ENCODE measurements at regions not wholly inside any gene's neighbourhood (a gene's known extent, or its start where the extent isn't known, plus 50 kb on each side); places are given as distances from the start of the nearest gene placed in this dataset.

- DNase-seq (ENCODE audit: low spot score in 2 of 2), result peak in 1 of 2 donors; percentile 8
- intact Hi-C loops (cut with DNase I; ENCODE audit: low total_unique reads), result no loop called here
- no peak for TF ChIP-seq CTCF (IDR thresholded peaks at IDR 0.05)
- H3K27ac ChIP-seq, result no peak overlapping the region
- H3K36me3 ChIP-seq, result no peaks in the 10 kb centered on the region
- peaks cover 0 to 6% of the 10 kb centered on the region in 2 donors for H3K9me3 ChIP-seq
- no peaks in the 10 kb centered on the region for H3K4me1 ChIP-seq
- H3K27me3 ChIP-seq, result peaks cover 0 to 4% of the 10 kb centered on the region in 2 donors
- H3K4me3 ChIP-seq, result no peak overlapping the region
These were observed 265.1 kb downstream of the PTPRU start for GRCh38 chr1:29501227-29501976.

- intact Hi-C loops (cut with DNase I; ENCODE audit: low total_unique reads), result no loop called here
- H3K27ac ChIP-seq, result no peak overlapping the region
- no peaks in the 10 kb centered on the region for H3K36me3 ChIP-seq
- DNase-seq (ENCODE audit: low spot score in 2 of 2), result peak in 1 of 2 donors; percentile 5
- no peak for TF ChIP-seq POLR2A (IDR thresholded peaks at IDR 0.05)
- H3K9me3 ChIP-seq, result peaks cover 0 to 13% of the 10 kb centered on the region in 2 donors
- no peaks in the 10 kb centered on the region for H3K4me1 ChIP-seq
- no peaks in the 10 kb centered on the region for H3K27me3 ChIP-seq
- no peak overlapping the region for H3K4me3 ChIP-seq
These were observed 264.3 kb downstream of the PTPRU start for GRCh38 chr1:29500651-29501050.

- peaks cover 0 to 17% of the 10 kb centered on the region in 2 donors for H3K9me3 ChIP-seq
- no peak for DNase-seq (ENCODE audit: low spot score in 2 of 2)
- no peaks in the 10 kb centered on the region for H3K27me3 ChIP-seq
- H3K27ac ChIP-seq, result no peak overlapping the region
- H3K4me3 ChIP-seq, result no peak overlapping the region
- intact Hi-C loops (cut with DNase I; ENCODE audit: low total_unique reads), result no loop called here
- no peaks in the 10 kb centered on the region for H3K4me1 ChIP-seq
- H3K36me3 ChIP-seq, result no peaks in the 10 kb centered on the region
- TF ChIP-seq CTCF (IDR thresholded peaks at IDR 0.05) (no peak), POLR2AphosphoS5 (IDR thresholded peaks at IDR 0.05) (no peak), POLR2A (IDR thresholded peaks at IDR 0.05) (no peak)
These were observed 263.7 kb downstream of the PTPRU start for GRCh38 chr1:29500041-29500440.

GRCh38 chr1:29499104-29499650 lies 262.9 kb downstream of the PTPRU start:
- H3K4me1 ChIP-seq, result no peaks in the 10 kb centered on the region
- no peak for TF ChIP-seq POLR2A (IDR thresholded peaks at IDR 0.05)
- no peak for TF ChIP-seq POLR2AphosphoS5 (IDR thresholded peaks at IDR 0.05)
- TF ChIP-seq CTCF (IDR thresholded peaks at IDR 0.05), result no peak
- intact Hi-C loops (cut with DNase I; ENCODE audit: low total_unique reads), result no loop called here
- H3K27ac ChIP-seq, result no peak overlapping the region
- H3K27me3 ChIP-seq, result no peaks in the 10 kb centered on the region
- no peak overlapping the region for H3K4me3 ChIP-seq
- no peaks in the 10 kb centered on the region for H3K36me3 ChIP-seq
- DNase-seq (ENCODE audit: low spot score in 2 of 2), result no peak
- H3K9me3 ChIP-seq, result peaks cover 0 to 25% of the 10 kb centered on the region in 2 donors

- no peak for TF ChIP-seq POLR2A (IDR thresholded peaks at IDR 0.05)
- no peak for TF ChIP-seq CTCF (IDR thresholded peaks at IDR 0.05)
- no peak for TF ChIP-seq POLR2AphosphoS5 (IDR thresholded peaks at IDR 0.05)
- H3K27me3 ChIP-seq, result no peaks in the 10 kb centered on the region
These were observed 262.1 kb downstream of the PTPRU start for GRCh38 chr1:29498126-29499103.

More at GRCh38 chr1:29498126-29499103, 262.1 kb downstream of the PTPRU start:
- Histone ChIP-seq H3K9me3 (peaks cover 0 to 25% of the 10 kb centered on the region in 2 donors), H3K4me3 (no peak overlapping the region), H3K36me3 (no peaks in the 10 kb centered on the region), H3K4me1 (no peaks in the 10 kb centered on the region), H3K27ac (no peak overlapping the region)
- intact Hi-C loops (cut with DNase I; ENCODE audit: low total_unique reads), result no loop called here
- no peak for DNase-seq (ENCODE audit: low spot score in 2 of 2)
